K562 (cell line): ENCODE measurements at regions not wholly inside any gene's neighbourhood (a gene's known extent, or its start where the extent isn't known, plus 50 kb on each side); places are given as distances from the start of the nearest gene placed in this dataset.

Experiments
- BCL6 ChIP-seq: fragments of 250-450 bp; sonication (Bioruptor Pico); IDR thresholded peaks from 2 replicates; pipeline ENCODE4 v1.4.0; 2020
- BHLHE40 ChIP-seq: IDR thresholded peaks from 2 replicates; pipeline ENCODE4 v1.6.1; 2011; ENCODE audit warnings: low read length, improper control_type of control experiment
- CEBPZ ChIP-seq: fragments of 150-350 bp; IDR thresholded peaks from 2 replicates; pipeline ENCODE4 v1.6.1; 2014; ENCODE audit warnings: low read depth, mild to moderate bottlenecking, low read length, borderline replicate concordance
- CTCF ChIP-seq, 3 experiments: IDR thresholded peaks in 2 of 3; conservative IDR thresholded peaks in 1 of 3; 2 replicates each; pipeline ENCODE4 v1.5.1; 2011 to 2012; ENCODE audit warnings: low read length in 3 of 3, mild to moderate bottlenecking in 3 of 3, control low read depth in 2 of 3, improper control_type of control experiment in 1 of 3, inconsistent platforms in 1 of 3, low read depth in 1 of 3, mixed read lengths in 1 of 3, moderate library complexity in 1 of 3; ENCODE audit not compliant: insufficient read depth in 2 of 3
- ERF ChIP-seq: fragments of 450-650 bp; formaldehyde crosslinking; IDR thresholded peaks from 2 replicates; pipeline ENCODE4 v1.4.0; 2020; ENCODE audit warnings: mild to moderate bottlenecking, mixed read lengths
- FOXM1 ChIP-seq, 2 experiments: fragments of 450-650 bp in 1 of 2; sonication (generic) in 1 of 2; formaldehyde crosslinking in 1 of 2; IDR thresholded peaks; 2 replicates each; pipeline versions ENCODE4 v1.6.1 to v1.9.0; 2017 to 2022; ENCODE audit warnings: low read depth in 2 of 2, mild to moderate bottlenecking in 2 of 2, missing genetic modification reagents in 1 of 2, moderate library complexity in 1 of 2
- IFI16 ChIP-seq: fragments of 250-450 bp; sonication (Bioruptor Pico); IDR thresholded peaks from 2 replicates; pipeline ENCODE4 v2.1.2; 2022; ENCODE audit warnings: mild to moderate bottlenecking, inconsistent platforms
- KAT8 ChIP-seq: fragments of 450-650 bp; IDR thresholded peaks from 2 replicates; pipeline ENCODE4 v1.6.1; 2016; ENCODE audit warnings: low read depth, mild to moderate bottlenecking
- POLR2A ChIP-seq: fragments of 450-650 bp; conservative IDR thresholded peaks from 2 replicates; pipeline ENCODE4 v1.6.1; 2016
- SIN3A ChIP-seq, 2 experiments: fragments of 150-350 bp in 1 of 2; IDR thresholded peaks; 2 replicates each; pipeline ENCODE4 v1.6.1; 2011 to 2016; ENCODE audit warnings: borderline replicate concordance in 2 of 2, low read depth in 2 of 2, low read length in 2 of 2, mild to moderate bottlenecking in 2 of 2, moderate library complexity in 2 of 2; ENCODE audit not compliant: control insufficient read depth in 1 of 2
- SMC3 ChIP-seq: conservative IDR thresholded peaks from 2 replicates; pipeline ENCODE4 v1.6.1; 2011; ENCODE audit warnings: low read depth, low read length, improper control_type of control experiment; ENCODE audit not compliant: insufficient read depth
- SNAPC5 ChIP-seq: fragments of 250-450 bp; sonication (Bioruptor Pico); IDR thresholded peaks from 2 replicates; pipeline ENCODE4 v1.8.0; 2021; ENCODE audit warnings: moderate library complexity, mild to moderate bottlenecking, inconsistent platforms
- ZNF561 ChIP-seq: fragments of 450-650 bp; formaldehyde crosslinking; conservative IDR thresholded peaks from 2 replicates; pipeline ENCODE4 v1.4.0; 2020; ENCODE audit warnings: mild to moderate bottlenecking, moderate library complexity

- no peak for TF ChIP-seq KAT8
- TF ChIP-seq CTCF (IDR thresholded peaks at IDR 0.05 in 2 of 3, conservative IDR thresholded peaks at IDR 0.05 in 1 of 3; ENCODE audit: insufficient read depth in 2 of 3, low read depth in 1 of 3, low read length in 3 of 3): no peak
- no peak for TF ChIP-seq POLR2A
- TF ChIP-seq CEBPZ: no peak
- no peak for TF ChIP-seq BHLHE40
- TF ChIP-seq BCL6: no peak
- no peak for TF ChIP-seq SMC3
- TF ChIP-seq ERF: no peak
- TF ChIP-seq SIN3A (IDR thresholded peaks at IDR 0.05; ENCODE audit: borderline replicate concordance in 2 of 2, control insufficient read depth in 1 of 2, low read depth in 2 of 2, low read length in 2 of 2): no peak
- no peak for TF ChIP-seq FOXM1 (IDR thresholded peaks at IDR 0.05; ENCODE audit: low read depth)
- TF ChIP-seq FOXM1 (CRISPR knock-in tag; IDR thresholded peaks at IDR 0.05; ENCODE audit: low read depth): no peak
- TF ChIP-seq ZNF561 (CRISPR knock-in tag): no peak
- TF ChIP-seq SNAPC5 (CRISPR knock-in tag): no peak
- no peak for TF ChIP-seq IFI16 (CRISPR knock-in tag)
Observed at GRCh38 chr14:27077710-27078109, 479.9 kb upstream of the NOVA1 start.
